ENCODE measurements at regions not wholly inside any gene's neighbourhood (a gene's known extent, or its start where the extent isn't known, plus 50 kb on each side); places are given as distances from the start of the nearest gene placed in this dataset.
A peak's percentile ranks its signal among the peaks of the same experiment; 100 is the strongest.
"Not testable (repeated sequence)": the region's sequence is repeated elsewhere in the genome, so short reads cannot be mapped to it uniquely, and the experiment has no call there.

DNA sequence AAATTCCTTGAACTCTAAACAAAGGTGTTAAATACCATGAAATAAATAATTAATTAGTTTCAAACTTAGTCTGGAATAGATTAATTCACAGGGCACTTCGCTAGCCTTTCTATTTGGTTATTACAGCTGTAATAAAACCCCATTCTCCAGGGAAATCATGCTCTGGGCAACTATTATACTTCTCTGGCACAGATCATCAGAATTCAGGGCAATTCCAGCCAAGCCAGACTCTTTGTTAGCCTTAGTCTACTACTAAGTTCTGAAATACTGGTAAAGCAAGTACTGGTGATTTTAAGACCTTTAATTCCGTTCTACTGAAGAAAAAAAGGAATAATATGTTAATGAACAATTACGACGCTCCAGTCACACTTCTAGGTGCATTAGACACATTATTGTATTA is 123.4 kb upstream of the PDE1A start:
- no peak for DNase-seq

DNA sequence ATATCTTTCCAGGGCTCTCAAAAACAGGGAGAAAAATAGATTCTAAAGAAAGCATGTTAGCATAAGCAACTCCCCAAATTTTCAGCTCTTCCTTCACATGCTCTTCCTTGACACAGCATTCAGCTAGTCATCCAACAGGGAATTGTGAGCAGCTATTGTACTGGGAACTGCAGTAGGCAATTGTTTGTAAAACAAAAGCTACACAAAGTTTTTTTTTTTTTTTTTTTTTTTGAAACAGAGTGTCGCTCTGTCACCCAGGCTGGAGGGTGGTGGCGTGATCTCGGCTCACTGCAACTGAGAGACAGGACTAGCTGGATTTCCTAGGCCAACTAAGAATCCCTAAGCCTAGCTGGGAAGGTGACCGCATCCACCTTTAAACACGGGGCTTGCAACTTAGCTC is 125.4 kb upstream of the PDE1A start:
- DNase-seq, result not testable (repeated sequence)

DNA sequence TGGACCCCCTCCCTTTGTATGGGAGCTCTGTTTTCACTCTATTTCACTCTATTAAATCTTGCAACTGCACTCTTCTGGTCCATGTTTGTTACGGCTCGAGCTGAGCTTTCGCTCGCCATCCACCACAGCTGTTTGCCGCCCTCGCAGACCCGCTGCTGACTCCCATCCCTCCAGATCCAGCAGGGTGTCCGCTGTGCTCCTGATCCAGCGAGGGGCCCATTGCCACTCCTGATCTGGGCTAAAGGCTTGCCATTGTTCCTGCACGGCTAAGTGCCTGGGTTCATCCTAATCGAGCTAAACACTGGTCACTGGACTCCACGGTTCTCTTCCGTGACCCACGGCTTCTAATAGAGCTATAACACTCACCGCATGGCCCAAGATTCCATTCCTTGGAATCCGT is 125.9 kb upstream of the PDE1A start:
- not testable (repeated sequence) for DNase-seq

DNA sequence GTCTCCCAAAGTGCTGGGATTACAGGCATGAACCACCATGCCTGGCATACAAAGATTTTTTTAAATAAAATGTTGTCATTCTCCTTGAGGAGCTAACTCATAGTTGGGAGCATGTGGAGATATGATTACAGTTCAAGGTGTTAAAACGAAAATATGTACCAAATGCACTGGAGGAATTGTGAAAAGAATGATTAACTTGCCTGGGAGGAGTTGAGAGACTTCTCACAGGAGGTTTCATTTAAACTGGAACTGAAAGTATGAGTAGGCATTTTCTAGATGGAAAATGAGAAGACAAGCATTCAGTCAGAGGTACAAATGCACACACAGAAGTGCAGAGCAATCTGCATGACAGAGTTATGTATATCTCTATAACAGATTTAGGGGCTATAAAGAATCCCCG is 126.6 kb upstream of the PDE1A start:
- no peak for DNase-seq

DNA sequence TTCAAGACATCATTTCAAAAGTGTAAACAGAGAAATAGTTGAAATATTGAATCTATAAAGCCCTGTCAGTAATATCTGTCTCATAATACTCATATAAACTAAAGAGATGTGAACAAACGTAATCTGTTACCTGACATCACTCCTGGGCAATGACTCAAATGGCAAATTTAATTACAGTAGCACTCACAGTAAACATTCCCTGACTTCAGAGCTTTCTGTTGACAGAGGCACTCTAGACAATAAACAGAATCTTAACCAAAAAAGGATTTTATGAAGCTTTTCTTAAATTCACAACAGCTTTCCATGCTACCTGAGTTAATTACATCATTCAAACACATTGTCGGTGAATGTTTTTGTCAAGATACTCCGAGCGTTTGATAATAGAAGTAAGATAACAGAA is 128.1 kb upstream of the PDE1A start:
- DNase-seq, result peak; percentile 15

DNA sequence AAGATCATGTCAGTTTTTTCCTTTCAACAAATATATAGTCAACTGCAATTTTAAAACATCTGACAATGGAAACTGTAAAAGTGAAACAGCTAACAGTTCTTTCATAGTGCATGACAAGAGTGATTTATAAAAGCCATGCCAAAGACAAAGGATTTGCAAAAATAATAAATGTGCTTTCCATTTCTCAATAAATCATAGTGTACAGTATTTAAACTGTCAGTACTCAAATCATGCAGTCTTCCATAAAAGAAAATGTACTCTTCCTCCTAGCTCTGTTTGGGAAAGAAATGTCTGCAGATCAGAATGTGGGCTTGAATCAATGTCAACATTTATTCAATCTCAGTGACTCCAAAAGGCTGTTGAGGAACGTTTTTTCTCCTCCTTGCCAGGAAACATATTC is 131.7 kb upstream of the PDE1A start:
- no peak for DNase-seq

DNA sequence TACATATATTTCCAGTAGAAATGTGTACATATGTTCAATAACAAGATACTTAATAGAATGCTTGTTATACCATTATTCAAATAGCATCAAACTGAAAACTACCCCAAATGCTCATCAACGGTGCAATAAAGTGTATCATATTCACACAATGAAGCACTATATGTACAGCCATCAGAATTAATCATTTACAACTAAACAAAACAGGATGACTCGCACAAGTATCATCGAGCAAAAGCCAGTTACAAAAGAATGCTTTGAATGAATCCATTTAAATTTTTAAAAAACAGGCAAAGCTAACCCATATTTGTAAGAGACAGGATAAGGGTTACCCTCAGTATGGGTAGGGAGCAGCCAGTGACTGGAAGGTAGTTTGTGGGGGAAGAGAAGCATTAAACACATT is 132.8 kb upstream of the PDE1A start:
- no peak for DNase-seq

DNA sequence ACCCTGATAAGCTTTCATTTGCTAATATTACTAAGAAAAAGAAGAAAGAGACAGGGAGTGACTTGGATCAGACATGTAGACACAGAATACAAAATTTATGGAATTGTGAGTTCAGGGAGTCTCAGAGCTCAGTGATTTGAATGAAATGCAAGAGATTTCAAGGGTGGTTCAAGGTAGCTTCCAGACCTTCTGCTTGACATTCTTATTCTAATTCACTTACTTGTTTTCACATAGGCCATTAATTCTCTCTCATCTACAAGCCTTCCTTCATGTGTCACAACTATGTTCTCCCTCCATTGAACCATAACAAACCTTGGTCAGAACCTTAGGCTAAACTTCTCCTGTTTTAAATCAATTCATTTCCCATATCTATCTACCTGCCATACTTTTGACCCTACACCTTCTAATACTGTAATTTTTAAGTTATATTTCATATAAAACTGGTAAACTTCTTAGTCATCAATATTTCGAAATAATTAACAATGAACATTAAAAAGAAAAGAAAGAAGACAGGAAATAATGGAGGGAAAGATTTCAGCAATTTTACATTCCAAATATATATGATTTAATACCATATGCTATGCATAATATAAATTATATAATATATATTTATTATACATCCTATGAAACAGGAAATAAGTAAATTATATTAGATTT is 139.2 kb upstream of the PDE1A start:
- DNase-seq, result no peak

DNA sequence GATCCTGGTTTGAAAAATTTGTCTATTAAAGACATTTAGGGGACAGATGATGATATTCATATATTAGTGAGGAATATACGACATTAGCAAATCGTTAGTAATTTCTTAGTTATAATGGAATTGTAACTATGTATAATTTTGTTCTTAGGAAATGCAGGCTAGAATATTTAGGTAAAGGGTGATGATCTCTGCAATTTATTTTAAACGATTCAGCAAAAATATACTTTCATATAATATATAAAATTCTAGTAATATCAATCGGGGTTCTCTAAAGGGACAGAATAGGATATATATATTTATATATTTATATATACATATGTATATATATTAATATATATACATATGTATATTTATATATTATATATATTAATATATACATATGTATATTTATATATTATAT is 142.5 kb upstream of the DNAJC10 start:
- DNase-seq, result no peak

DNA sequence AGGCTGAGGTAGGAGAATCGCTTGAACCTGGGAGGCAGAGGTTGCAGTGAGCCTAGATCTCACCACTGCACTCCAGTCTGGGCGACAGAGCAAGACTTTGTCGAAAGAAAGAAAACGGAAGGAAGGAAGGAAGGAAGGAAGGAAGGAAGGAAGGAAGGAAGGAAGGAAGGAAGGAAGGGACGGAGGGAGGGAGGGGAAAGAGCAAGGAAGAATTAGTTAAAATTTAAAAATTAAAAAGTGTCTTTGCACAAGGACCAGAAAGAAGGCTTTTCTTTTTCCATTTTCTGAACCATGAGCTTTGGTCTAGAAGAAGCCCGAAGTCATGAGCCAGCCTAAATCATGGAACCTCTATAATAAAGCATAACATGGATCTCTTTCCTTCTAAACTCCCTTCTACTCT is 138.2 kb upstream of the DNAJC10 start:
- DNase-seq, result no peak

DNA sequence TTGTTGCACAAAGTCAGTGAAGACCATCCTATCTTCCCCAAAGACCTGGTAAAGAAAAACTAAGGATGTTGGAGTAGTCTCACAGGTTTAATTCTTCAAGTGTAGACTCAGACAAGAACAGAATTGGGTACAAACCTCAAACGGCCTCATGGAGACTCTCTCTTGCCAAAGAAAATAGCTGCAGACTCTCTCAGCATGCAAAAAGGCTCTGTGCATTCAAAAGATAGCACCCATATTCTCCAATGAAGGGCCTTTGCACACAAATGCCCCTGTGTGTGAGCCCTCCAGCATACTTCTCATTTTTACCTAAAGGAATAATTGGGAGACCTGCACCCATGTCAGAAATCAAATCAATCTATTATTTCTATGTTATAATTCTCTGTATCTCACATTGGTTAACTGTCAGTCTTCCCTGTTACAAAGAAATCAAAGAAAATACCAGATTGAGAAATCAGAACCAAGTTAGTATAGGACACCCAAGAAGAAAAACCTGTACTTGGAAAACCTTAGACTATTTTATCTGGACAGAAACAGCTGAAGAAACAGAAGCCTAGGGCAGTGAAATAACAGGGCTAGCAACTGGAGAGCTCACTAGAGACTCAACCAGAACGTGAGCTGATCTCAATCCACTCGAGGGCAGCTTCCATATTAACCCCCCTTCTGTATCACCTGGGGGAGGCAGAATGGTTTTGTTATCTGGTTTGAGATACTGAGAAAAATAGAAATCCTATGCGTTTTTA is 134.7 kb upstream of the DNAJC10 start:
- no peak for DNase-seq

DNA sequence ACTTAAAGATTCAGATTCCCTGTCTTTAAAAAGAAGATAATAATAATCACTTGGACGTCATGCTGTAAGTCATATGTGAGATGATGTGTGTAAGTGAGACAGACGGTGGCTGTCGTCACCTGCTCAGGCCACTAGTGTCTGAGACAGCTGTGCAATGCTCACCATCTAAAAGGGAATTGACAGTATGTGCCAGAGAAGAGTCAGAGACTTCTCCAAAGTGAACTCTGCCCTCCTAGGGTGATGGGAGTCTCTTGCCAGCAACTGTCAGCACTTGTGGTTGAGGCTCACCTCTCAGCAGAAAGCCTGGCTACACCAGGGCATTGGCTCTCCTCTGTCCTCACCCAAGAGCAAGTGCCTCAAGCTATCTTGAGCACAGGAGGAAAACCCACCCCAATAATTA is 131.6 kb upstream of the DNAJC10 start:
- no peak for DNase-seq

DNA sequence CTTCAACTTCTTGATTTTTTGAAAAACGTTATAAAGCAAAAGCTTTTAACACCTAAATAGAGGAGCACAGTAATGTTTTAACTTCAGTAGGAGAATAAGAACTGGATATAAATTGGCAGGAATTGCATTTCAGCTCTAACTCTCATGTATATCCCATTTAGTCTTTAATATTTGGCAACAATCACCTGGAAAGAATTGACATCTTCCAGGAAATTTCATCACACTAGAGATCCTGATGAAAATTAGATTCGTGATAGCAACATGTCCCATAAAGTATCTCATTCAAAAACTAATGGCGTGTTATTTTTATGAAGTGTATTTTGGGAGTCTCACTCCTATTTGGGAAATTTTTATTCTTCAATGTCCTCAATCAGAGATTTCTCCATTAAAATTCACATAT is 131.1 kb upstream of the DNAJC10 start:
- no peak for DNase-seq

DNA sequence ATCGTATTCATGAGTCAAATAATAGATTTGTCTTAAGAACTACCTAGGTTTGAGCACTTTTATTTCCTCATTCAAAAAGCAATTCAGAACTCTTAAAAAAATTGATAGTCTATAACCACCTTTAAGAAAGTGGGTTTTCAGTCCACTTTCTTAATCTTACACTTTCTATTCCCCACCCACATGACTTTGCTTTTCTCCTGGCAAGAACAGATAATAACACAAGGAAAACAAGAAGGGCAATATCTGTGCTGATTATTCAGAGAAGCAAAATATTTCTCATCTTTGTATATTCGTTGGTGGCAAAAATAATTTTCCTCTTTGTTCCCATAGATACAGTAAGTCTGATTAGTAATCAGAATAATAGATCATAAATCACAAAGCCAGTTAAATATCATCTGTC is 130.6 kb upstream of the DNAJC10 start:
- no peak for DNase-seq

DNA sequence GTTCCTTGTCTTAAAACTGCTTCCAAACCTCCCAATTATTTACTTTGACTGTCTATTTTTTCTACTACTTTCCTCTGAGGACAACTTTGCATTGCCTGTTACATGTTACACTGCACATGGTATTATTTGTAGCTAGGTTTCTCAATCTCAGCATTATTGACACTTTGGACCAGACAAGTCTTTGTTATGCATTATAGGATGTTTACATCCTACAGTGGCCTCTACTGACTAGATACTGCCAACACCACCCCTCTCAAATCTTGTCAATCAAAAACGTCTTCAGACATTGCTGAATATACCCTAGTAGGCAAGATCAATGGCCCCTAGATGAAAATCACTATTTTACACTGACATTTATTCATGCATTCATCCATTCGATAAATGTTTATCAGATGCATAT is 129.6 kb upstream of the DNAJC10 start:
- DNase-seq, result no peak

DNA sequence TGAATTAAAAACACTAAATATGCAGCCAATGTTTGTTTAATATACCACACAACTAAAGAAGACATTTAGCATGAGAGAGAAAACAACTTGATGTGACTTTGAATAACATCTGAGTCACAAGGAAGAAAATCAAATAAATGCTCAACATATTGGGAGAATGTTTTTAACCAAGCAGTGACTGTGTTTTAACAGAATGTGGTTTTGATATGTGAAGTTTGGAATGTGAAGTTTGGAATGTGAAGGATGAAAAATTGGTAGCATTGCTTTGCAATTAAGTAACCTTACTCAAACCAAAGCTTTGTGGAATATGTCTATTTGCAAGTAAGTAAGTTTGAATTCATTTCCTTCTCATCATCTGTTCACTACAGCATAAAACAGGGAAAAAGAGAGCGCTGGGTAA is 128.2 kb upstream of the DNAJC10 start:
- DNase-seq, result no peak

DNA sequence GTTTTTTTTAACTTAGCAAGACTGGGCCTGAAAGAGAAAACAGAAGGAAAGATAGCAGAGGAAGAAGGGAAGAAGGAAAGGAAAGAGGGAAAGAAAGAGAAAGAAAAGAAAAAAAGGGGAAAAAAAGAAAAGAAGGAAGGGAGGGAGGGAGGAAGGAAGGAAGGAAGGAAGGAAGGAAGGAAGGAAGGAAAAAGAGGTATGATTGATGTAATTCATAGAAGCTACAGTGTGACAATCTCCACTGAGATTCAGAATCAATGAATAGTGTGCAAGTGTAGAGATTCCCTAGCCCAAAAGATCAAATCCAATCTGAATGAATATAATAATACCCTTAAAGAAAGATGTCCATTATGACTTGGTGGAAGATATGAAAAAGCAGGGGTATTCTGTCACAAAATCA is 126.9 kb upstream of the DNAJC10 start:
- DNase-seq, result no peak

DNA sequence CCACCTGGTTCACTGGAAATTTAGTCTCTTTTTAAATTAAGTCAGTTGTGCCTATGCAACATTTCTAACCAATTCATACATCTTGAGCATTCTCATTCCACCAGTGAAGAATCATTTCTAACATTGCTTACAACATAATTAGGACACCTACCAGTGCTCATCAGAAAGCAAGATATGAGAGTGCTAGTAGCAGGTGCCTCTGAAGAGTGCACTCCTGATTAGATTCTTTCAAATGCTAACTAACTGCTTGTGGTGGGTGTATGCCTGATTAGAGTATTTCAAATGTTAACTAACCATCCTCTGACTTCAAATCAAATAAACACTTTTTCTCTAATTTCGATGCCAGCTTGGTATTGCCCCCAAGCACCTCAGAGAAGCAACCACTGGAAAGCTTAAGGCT is 124.3 kb upstream of the DNAJC10 start:
- no peak for DNase-seq

DNA sequence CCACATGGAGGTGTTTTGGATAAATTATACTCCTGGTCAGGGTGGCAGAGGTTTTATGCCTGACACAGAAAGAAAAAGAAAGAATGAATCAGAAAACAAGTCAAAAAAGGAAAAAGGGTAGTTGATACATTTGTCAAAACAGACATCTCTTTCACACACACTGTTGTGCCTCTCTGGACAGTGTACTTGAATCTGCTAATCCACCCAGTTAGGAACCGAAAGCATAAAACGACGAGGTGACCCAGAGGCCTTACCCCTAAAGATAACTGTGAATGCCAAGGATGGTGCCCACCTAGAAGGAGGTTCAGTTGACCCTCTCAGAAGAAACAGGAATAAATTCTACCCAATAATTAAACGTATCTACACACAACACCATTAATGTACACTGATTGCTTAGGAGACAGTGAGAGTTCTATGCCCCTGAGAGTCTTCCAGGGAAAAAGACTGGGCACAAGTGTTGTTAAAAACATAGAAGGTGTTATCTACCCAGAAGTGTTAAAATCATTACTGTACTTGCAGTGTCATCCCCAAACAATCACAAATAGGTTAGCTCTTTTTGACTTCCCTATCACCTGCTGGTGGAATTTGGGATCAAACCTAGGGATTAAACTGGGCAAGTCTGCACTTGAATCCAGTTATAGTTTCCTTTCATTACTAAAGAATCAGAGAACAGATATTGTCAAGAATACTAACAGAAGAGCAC is 123.2 kb upstream of the DNAJC10 start:
- DNase-seq, result no peak

DNA sequence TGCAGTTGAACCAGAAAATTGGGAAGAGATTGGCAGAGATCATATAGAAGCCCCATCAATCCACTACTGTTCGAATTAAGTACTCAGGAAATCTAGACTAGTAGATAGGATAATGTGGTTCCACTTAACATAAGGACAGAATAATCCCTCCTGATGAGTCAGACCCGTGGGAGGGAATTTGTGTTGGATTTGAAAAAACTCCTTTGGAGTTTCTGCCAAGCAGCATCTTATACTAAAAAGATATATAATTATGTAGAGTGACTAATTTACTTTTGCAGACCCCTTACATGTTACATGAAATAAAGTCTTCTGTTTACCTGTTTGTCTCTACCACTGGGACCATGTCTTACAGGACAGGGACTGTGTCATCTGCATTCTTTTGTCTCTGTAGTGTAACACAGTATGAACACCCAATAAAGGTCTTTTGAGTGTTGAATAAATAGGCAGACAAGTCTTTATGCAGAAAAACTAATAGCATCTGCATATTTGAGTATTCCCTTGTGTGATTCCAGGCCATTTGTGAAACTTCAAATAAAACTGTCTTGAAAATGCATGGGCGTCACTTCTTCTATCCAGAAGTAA is 122.6 kb upstream of the DNAJC10 start:
- DNase-seq, result no peak

DNA sequence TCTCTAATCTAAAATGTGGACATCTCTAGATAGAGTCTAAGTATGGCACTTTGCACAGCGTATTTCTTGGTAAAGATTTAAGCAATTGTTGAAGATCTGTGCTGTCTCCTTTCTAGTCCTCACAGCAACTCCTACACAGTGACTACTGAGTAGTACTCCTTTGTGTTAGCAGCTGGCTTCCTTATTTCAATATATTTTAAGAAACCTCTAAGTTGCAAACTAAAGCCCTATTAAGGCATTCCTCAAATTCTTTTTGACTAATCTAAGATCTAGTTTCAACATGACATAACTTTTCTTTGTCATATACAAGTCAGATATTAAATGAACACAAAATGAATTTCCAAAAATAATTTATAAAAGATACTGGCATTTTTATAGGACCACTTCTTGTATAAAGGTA is 121.8 kb upstream of the DNAJC10 start:
- no peak for DNase-seq

DNA sequence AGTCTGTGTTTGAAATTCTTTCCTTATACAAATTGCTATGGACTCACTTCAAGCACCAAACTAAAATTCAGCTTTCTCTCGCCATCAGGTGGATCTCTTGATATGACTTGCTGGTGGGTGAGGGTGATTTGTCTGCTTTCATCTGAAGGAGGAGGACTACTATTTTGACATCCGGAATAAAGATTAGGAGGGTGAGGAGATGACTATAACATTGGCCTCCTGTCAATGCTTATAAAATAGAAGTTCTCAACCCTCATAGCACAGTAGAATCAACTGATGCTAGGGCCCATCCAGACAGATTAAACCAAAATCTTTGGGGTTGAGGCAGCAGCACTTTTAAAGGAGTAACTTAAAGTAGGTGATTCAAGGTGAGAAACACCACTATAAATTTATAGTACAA is 120.4 kb upstream of the DNAJC10 start:
- no peak for DNase-seq

DNA sequence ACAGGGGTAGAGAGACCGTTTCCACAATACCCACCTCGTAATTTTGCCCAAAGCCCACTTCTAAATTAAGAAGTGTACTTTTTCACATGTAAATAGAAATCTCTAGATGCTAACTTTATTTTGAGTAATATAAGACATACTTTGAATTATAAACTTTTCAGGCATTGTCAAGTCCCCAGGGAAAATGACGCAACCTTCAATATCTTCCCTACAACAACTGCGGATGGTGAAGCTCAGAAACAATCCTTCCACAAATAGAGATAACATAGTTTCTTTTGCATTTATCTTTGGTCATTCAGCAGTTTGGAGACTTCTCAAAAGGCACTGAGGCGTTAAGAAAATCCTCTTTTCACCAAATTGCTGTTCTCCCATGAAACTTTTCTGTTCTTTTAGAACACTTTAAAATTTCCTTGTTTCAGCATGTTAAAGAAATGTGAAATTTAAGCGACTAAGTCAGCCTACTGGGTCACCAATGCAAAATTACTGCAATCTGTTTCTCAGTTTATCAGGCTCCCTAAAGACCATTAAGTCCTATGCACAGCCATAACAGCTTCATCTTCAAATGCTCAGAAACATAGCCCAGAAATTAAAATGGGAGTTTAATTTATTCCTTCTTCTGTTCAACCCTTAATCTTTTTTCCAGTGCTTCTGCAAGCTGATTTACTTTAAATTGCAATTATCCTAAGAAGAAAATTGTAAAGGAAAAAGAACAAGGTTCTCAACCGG is 118.3 kb upstream of the DNAJC10 start:
- DNase-seq, result no peak
